HG02840 (cell line): ENCODE measurements at regions not wholly inside any gene's neighbourhood (a gene's known extent, or its start where the extent isn't known, plus 50 kb on each side); places are given as distances from the start of the nearest gene placed in this dataset.

Experiments
- ATAC-seq: cut with Tn5 transposase; IDR thresholded peaks from one replicate; pipeline ENCODE4 v1.9.1; 2021; ENCODE audit warnings: mild to moderate bottlenecking, moderate library complexity, moderate number of reproducible peaks; ENCODE audit not compliant: unreplicated experiment, low FRiP score

- ATAC-seq: no peak
Measured at GRCh38 chr3:6509576-6509975, 351.3 kb upstream of the GRM7 start.

DNA sequence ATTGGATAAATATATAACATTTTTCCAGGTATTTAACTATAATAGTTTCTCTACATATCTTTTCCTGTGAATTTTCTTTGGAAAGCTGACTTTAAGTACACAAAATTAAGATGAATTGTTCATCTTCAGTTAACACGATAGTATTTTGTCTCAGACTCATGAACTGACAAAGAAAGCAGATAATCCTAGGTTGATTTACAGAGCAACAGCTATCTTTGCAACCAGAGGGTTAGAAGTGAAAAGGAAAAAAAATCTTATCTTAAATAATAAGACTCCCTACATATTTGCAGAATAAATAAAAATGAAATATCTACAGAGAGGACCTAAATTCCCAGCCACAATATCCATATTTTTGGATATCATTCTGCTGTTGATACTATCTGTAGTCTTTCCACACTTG lies 350.2 kb upstream of the GRM7 start:
- ATAC-seq: no peak

GRCh38 chr3:6512172-6512800 lies 348.6 kb upstream of the GRM7 start:
- ATAC-seq: no peak

DNA sequence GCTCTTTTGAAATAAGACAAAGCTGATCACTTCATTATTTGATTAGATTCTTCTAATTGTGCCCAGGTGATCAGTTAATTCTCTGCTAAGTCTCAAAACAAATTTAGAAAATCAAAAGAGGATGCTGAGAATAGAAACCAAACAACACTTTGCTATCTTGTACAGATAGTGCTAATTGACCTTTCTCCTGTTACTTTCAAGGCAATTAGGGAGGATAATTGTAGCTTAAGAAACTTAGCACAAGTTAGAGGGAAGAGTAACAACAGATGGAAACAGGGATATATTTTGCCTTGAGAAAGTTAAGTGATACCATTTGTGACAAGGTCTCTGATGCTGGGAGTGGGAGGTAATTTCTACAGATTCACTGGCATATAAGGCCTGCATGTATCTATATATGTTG lies 344.8 kb upstream of the GRM7 start:
- no peak for ATAC-seq

DNA sequence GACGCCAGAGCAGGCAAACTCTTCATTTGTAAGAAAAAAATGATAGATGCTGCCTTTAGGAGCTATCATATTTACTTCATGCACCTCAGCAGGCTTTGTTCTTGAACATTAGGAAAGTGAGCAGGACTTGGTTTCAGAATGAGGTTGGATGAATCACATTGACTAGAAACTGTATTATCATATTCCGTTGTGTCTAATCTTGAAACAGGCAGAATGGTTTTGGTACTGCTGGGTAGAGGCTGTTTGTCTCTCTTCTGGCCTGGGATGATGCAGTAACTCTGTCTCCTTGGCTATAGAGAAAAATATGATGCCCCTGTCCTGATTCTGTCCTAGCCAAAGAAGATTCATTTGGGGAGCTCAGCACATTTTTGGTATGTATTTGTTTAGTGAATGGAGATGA lies 344.2 kb upstream of the GRM7 start:
- ATAC-seq: no peak

- no peak for ATAC-seq
Measured at GRCh38 chr3:6518709-6519345, 342.1 kb upstream of the GRM7 start.

DNA sequence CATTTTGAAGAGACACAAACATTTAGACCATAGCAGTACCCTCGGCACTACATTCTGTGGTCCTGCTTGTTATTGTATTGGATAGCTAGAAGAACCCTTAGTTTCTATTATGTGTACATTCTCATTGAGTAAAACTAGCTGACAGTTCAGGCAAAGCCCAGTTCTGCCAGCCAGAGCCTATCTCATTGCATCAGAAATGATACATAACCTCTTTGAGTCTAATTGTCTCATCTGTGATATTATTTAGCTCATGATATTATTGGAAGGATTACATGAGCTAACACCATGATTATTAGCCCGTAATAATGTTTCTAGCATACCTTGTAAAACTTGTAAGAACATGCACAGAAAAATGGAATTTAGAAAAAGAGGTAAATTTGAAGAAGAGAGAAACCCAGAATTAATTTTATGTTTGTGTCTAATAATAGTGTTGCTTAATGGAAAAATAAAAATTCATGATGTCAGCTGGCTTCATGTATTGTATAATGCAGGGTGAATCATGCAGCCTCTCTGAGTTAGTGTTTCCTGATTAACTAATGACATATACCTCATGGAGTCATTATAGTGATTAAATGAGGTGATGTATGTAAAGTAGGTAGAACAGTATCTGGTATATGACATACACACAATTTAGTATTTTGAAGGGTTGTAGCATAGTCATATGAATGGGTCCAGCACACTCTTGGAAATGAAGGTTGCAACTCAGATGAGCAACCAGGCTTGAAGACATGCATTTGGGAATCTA lies 339.4 kb upstream of the GRM7 start:
- no peak for ATAC-seq

- no peak for ATAC-seq
Measured at GRCh38 chr3:6522191-6522590, 338.7 kb upstream of the GRM7 start.

- ATAC-seq: no peak
Measured at GRCh38 chr3:6523043-6523442, 337.9 kb upstream of the GRM7 start.

DNA sequence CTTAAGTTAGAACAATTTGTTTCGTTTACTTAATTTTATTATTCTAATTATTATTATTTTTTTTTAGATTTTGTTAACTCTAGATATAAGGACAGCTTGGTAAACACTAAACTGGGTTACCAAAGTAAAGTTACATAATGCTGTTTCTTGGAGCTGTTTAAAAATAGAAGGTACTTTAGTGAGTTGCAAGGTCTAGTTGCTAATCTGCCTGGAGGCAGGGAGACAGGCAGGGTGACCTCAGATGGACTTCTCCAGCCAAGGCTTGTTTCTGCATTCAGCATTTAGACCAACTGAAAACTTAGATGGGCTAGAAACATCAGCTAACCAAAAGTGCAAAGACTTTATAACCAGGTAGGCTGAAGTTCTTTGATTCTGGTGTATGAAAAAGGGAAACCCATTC lies 336.4 kb upstream of the GRM7 start:
- ATAC-seq: no peak

DNA sequence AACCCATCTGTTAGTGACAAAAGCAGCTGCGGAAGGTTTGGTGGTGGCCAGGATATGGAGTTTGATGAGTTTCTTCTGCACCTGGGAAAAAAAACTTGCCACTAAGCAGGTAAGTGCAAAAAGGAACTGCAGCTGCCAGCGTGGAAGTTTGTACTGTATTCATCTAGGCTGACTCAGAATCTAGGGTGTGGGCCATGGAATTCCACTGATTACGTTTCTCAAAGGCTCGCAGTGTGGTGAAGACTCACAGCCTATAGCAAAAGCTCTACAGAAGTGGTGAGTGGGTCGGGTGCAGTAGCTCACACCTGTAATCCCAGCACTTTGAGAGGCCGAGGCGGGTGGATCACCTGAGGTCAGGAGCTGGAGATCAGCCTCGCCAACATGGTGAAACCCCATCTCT lies 334.6 kb upstream of the GRM7 start:
- ATAC-seq: no peak

DNA sequence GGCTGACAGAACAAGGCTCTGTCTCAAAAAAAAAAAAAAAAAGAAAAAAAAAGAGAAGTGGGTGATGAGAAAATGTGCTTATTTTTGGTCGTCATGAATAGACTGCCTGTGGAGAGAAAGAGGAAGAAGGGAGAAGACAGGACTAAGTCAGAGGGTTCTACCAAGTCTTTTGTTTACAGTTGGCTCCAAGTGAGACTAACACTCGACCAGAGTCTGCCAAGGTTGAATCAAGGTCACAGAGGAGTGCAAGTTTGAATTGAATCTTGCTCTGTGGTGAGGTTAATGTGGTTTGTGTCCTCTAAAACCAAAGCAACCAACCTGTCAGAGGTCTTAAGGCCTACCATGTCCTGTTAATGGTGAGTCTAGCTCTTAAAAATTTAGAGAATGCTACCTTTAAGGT lies 334.1 kb upstream of the GRM7 start:
- ATAC-seq: no peak

DNA sequence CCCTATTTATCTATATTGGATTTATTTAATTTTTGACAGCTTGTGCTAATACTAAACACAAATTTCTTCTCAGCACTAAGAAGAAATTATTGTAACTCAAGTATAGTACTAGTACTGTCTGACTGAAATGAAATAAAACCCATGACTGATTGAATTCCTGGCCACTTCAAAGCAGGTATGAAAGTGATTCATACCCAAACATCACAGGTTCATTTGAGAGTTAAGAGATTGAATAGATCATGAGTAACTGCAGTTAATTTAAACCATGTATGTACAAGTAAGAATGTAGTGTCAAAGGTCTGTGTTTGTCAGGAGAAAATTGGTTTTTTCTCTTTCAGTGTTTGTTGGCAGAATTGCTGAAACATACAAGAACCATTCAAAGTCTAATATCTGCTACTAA lies 332.0 kb upstream of the GRM7 start:
- ATAC-seq: no peak

GRCh38 chr3:6531153-6531552 lies 329.8 kb upstream of the GRM7 start:
- ATAC-seq: no peak

GRCh38 chr3:6532101-6532500 lies 328.8 kb upstream of the GRM7 start:
- no peak for ATAC-seq

- ATAC-seq: no peak
Measured at GRCh38 chr3:6540981-6541380, 319.9 kb upstream of the GRM7 start.

- ATAC-seq: no peak
Measured at GRCh38 chr3:6542795-6543194, 318.1 kb upstream of the GRM7 start.

- ATAC-seq: no peak
Measured at GRCh38 chr3:6549296-6549695, 311.6 kb upstream of the GRM7 start.

GRCh38 chr3:6551165-6551564 lies 309.8 kb upstream of the GRM7 start:
- ATAC-seq: no peak

DNA sequence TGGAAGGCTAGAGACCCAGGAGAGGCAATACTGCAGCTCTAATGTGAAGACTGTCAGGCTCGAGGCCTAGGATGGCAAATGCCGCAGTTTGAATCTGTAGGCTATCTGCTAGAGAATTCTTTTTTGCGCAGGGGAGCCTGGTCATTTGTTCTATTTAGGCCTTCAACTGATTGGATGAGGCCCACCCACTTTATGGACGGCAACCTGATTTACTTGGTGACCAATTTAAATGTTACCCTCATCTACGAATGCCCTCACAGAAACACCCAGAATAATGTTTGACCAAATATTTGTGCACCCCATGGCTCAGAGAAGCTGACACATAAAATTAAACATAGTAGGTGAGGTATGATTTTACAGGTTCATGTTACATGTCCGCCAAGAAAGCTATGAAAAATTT lies 300.7 kb upstream of the GRM7 start:
- ATAC-seq: no peak

- no peak for ATAC-seq
Measured at GRCh38 chr3:6567241-6567640, 293.7 kb upstream of the GRM7 start.

DNA sequence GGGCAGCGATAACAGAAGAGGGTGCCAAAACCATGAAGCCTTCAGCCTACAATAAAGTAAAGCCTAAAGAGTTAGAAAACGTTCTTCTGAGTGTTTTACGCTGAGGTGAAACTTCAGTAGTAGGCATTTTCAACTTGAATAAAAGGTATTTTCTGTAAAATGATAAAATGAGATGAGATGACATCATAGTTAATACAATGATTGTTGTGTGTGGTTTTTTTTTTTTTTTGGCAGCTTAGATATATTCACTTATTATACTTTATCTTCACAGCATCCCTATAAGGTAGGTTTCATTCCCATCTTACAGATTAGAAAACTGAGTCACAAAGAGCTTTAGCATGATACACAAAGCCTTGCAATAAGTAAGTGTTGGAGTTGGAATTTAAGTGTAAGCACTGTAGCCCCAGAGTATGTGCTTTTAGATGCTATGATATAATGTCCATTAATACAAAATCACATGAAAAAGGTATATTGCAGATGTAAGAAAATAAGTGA lies 291.9 kb upstream of the GRM7 start:
- no peak for ATAC-seq
